ENCODE measurements at regions not wholly inside any gene's neighbourhood (a gene's known extent, or its start where the extent isn't known, plus 50 kb on each side); places are given as distances from the start of the nearest gene placed in this dataset.
"Not testable (repeated sequence)": the region's sequence is repeated elsewhere in the genome, so short reads cannot be mapped to it uniquely, and the experiment has no call there.

- DNase-seq = no peak
Measured at GRCh38 chr6:19714434-19715166, 122.6 kb upstream of the ID4 start.

GRCh38 chr6:19715167-19715551 is 122.0 kb upstream of the ID4 start:
- no peak for DNase-seq

GRCh38 chr6:19719691-19720128 is 117.5 kb upstream of the ID4 start:
- no peak for DNase-seq

- no peak for DNase-seq
Measured at GRCh38 chr6:19721766-19722377, 115.3 kb upstream of the ID4 start.

GRCh38 chr6:19722999-19723398 is 114.2 kb upstream of the ID4 start:
- no peak for DNase-seq

- no peak for DNase-seq
Measured at GRCh38 chr6:19723545-19723944, 113.6 kb upstream of the ID4 start.

- not testable (repeated sequence) for DNase-seq
Measured at GRCh38 chr6:19725436-19725835, 111.7 kb upstream of the ID4 start.

- DNase-seq = no peak
Measured at GRCh38 chr6:19731282-19731681, 105.9 kb upstream of the ID4 start.

- no peak for DNase-seq
Measured at GRCh38 chr6:19734061-19734460, 103.1 kb upstream of the ID4 start.

- DNase-seq = no peak
Measured at GRCh38 chr6:19734519-19734918, 102.7 kb upstream of the ID4 start.

GRCh38 chr6:19736066-19736465 is 101.1 kb upstream of the ID4 start:
- no peak for DNase-seq

- DNase-seq = no peak
Measured at GRCh38 chr6:19738010-19738409, 99.2 kb upstream of the ID4 start.

GRCh38 chr6:19749722-19750121 is 87.4 kb upstream of the ID4 start:
- DNase-seq = no peak

- no peak for DNase-seq
Measured at GRCh38 chr6:19752746-19753145, 84.4 kb upstream of the ID4 start.

GRCh38 chr6:19753826-19754225 is 83.3 kb upstream of the ID4 start:
- DNase-seq = no peak

- no peak for DNase-seq
Measured at GRCh38 chr6:19754686-19755085, 82.5 kb upstream of the ID4 start.

- no peak for DNase-seq
Measured at GRCh38 chr6:19755181-19755580, 82.0 kb upstream of the ID4 start.

- no peak for DNase-seq
Measured at GRCh38 chr6:19757036-19757435, 80.1 kb upstream of the ID4 start.

- no peak for DNase-seq
Measured at GRCh38 chr6:19759117-19759880, 77.9 kb upstream of the ID4 start.

- DNase-seq = no peak
Measured at GRCh38 chr6:19761121-19761520, 76.0 kb upstream of the ID4 start.

- DNase-seq = no peak
Measured at GRCh38 chr6:19771753-19772336, 65.3 kb upstream of the ID4 start.

GRCh38 chr6:19772891-19773290 is 64.3 kb upstream of the ID4 start:
- no peak for DNase-seq

- no peak for DNase-seq
Measured at GRCh38 chr6:19781269-19781668, 55.9 kb upstream of the ID4 start.

- no peak for DNase-seq
Measured at GRCh38 chr6:19782588-19782987, 54.6 kb upstream of the ID4 start.

Data from stimulated activated CD4-positive, alpha-beta T cell treated with anti-CD3 and anti-CD28 coated beads, Interleukin-1b, Interleukin-23, amount 100 ng/mL, for 48 hours (primary cell).